Natural killer cell (primary cell): ENCODE measurements at regions not wholly inside any gene's neighbourhood (a gene's known extent, or its start where the extent isn't known, plus 50 kb on each side); places are given as distances from the start of the nearest gene placed in this dataset.

ENCODE experiments used
- ATAC-seq, 3 donors: fragments of 150-1000 bp in 2 of 3; fragments of 200-7000 bp in 1 of 3; cut with Tn5 transposase; 1 replicate in 1 of 3; 2 replicates in 2 of 3; pipeline ENCODE4 v1.10.0; 2021; ENCODE audit warnings: mild to moderate bottlenecking in 2 of 3, moderate library complexity in 2 of 3
- DNase-seq, 2 donors: peaks; one replicate each; pipeline versions ENCODE4 v3.0.0 to v3.0.0-alpha.2; 2013 to 2021; ENCODE audit warnings: mixed read lengths in 1 of 2
- H3K27ac ChIP-seq: one replicate; pipeline ENCODE4 v1.5.1; 2013; ENCODE audit warnings: mild to moderate bottlenecking, low read length
- H3K27me3 ChIP-seq: one replicate; pipeline ENCODE4 v1.6.1; 2013; ENCODE audit warnings: low read length; ENCODE audit not compliant: control insufficient read depth, insufficient read depth
- H3K36me3 ChIP-seq: one replicate; pipeline ENCODE4 v1.6.1; 2013; ENCODE audit warnings: low read length; ENCODE audit not compliant: control insufficient read depth, insufficient read depth
- H3K4me1 ChIP-seq: one replicate; pipeline ENCODE4 v1.6.1; 2013; ENCODE audit warnings: low read length; ENCODE audit not compliant: control insufficient read depth, insufficient read depth
- H3K4me3 ChIP-seq: one replicate; pipeline ENCODE4 v1.5.1; 2013; ENCODE audit warnings: low read length
- H3K9me3 ChIP-seq: one replicate; pipeline ENCODE4 v1.6.1; 2013; ENCODE audit warnings: low read length; ENCODE audit not compliant: control insufficient read depth, insufficient read depth
- H3K27ac Mint-ChIP-seq, 2 donors: one replicate each; pipeline ENCODE4 v1.8.0; 2022; ENCODE audit warnings: mild to moderate bottlenecking in 2 of 2, mixed read lengths in 2 of 2, moderate library complexity in 1 of 2
- H3K27me3 Mint-ChIP-seq, 2 donors: one replicate each; pipeline ENCODE4 v1.8.0; 2022; ENCODE audit warnings: low read depth in 2 of 2, mixed read lengths in 2 of 2
- H3K36me3 Mint-ChIP-seq: one replicate; pipeline ENCODE4 v1.8.0; 2022; ENCODE audit warnings: mixed read lengths
- H3K4me1 Mint-ChIP-seq, 2 donors: one replicate each; pipeline ENCODE4 v1.8.0; 2022; ENCODE audit warnings: mixed read lengths in 2 of 2
- H3K4me3 Mint-ChIP-seq: one replicate; pipeline ENCODE4 v1.8.0; 2022; ENCODE audit warnings: mild to moderate bottlenecking, moderate library complexity, mixed read lengths
- H3K9me3 Mint-ChIP-seq, 2 donors: one replicate each; pipeline ENCODE4 v1.8.0; 2022; ENCODE audit warnings: mixed read lengths in 2 of 2
- CTCF ChIP-seq: fragments of 200-600 bp; IDR thresholded peaks from one replicate; pipeline ENCODE4 v1.8.0; 2022; ENCODE audit warnings: antibody characterized with exemption
- WGBS: methylation state at CpG from one replicate; pipeline ENCODE4 v1.1.7; 2013; ENCODE audit warnings: missing lambda C conversion rate; ENCODE audit not compliant: insufficient coverage; 5-methylcytosine and 5-hydroxymethylcytosine counted together
- intact Hi-C: fragments of 100-400 bp; cut with micrococcal nuclease; formaldehyde crosslinking; loops from one replicate; pipeline ENCODE4 v1.14.2; 2022

GRCh38 chr5:34483442-34484033, 172.6 kb upstream of the RAI14 start:
- intact Hi-C loops, result no loop called here
- no peaks in the 10 kb centered on the region for H3K9me3 Mint-ChIP-seq
- H3K4me3 Mint-ChIP-seq, result no peak overlapping the region
- TF ChIP-seq CTCF, result no peak
- H3K4me3 ChIP-seq, result no peak overlapping the region
- H3K36me3 Mint-ChIP-seq, result no peaks in the 10 kb centered on the region
- no peaks in the 10 kb centered on the region for H3K4me1 ChIP-seq
- peaks cover 4 to 17% of the 10 kb centered on the region in 2 donors for H3K27me3 Mint-ChIP-seq
- DNase-seq (no peak), ATAC-seq (no peak)
- H3K36me3 ChIP-seq, result no peaks in the 10 kb centered on the region
- H3K27me3 ChIP-seq, result no peaks in the 10 kb centered on the region
- H3K27ac Mint-ChIP-seq, result no peak overlapping the region
- no peaks in the 10 kb centered on the region for H3K9me3 ChIP-seq
- no peak overlapping the region for H3K27ac ChIP-seq
- 74% methylated on average over 5 of the region's 5 CpGs for WGBS
- H3K4me1 Mint-ChIP-seq, result peaks cover 9 to 15% of the 10 kb centered on the region in 2 donors

- intact Hi-C loops, result no loop called here
- no peak for DNase-seq
- Mint-ChIP-seq H3K9me3 (no peaks in the 10 kb centered on the region), H3K4me3 (no peak overlapping the region), H3K27ac (no peak overlapping the region), H3K27me3 (peaks cover 4 to 13% of the 10 kb centered on the region in 2 donors), H3K4me1 (peaks cover 15 to 22% of the 10 kb centered on the region in 2 donors), H3K36me3 (no peaks in the 10 kb centered on the region)
- H3K4me1 ChIP-seq, result no peaks in the 10 kb centered on the region
- H3K36me3 ChIP-seq, result no peaks in the 10 kb centered on the region
- no peak overlapping the region for H3K27ac ChIP-seq
- no peaks in the 10 kb centered on the region for H3K27me3 ChIP-seq
- ATAC-seq, result no peak
- no peaks in the 10 kb centered on the region for H3K9me3 ChIP-seq
- H3K4me3 ChIP-seq, result no peak overlapping the region
- 81% methylated on average over 3 of the region's 3 CpGs for WGBS
- no peak for TF ChIP-seq CTCF
Observed at GRCh38 chr5:34484216-34484920, 171.8 kb upstream of the RAI14 start.

- peaks cover 2 to 4% of the 10 kb centered on the region in 2 donors for H3K27me3 Mint-ChIP-seq
Observed at GRCh38 chr5:34485768-34486030, 170.4 kb upstream of the RAI14 start.

More at GRCh38 chr5:34485768-34486030, 170.4 kb upstream of the RAI14 start:
- ATAC-seq (no peak), DNase-seq (no peak)
- H3K27ac Mint-ChIP-seq, result no peak overlapping the region
- no peaks in the 10 kb centered on the region for H3K9me3 ChIP-seq
- no peaks in the 10 kb centered on the region for H3K27me3 ChIP-seq
- TF ChIP-seq CTCF, result no peak
- intact Hi-C loops, result loop anchor here (1.0 to 5.0 kb wide), 3 partner anchors 37 to 413 kb away; no protein-coding TSS in a partner anchor
- no peaks in the 10 kb centered on the region for H3K36me3 ChIP-seq
- no peak overlapping the region for H3K4me3 Mint-ChIP-seq
- H3K27ac ChIP-seq, result no peak overlapping the region
- no peak overlapping the region for H3K4me3 ChIP-seq
- H3K36me3 Mint-ChIP-seq, result no peaks in the 10 kb centered on the region
- peaks cover 3% of the 10 kb centered on the region for H3K4me1 ChIP-seq
- peaks cover 26 to 32% of the 10 kb centered on the region in 2 donors for H3K4me1 Mint-ChIP-seq
- no peaks in the 10 kb centered on the region for H3K9me3 Mint-ChIP-seq
